ENCODE measurements at regions not wholly inside any gene's neighbourhood (a gene's known extent, or its start where the extent isn't known, plus 50 kb on each side); places are given as distances from the start of the nearest gene placed in this dataset.

- DNase-seq (ENCODE audit: extremely low read depth, low read depth) = no peak
- H3K4me3 ChIP-seq (replicated peaks; ENCODE audit: low read depth, low read length) = no peak overlapping the region
- TF ChIP-seq, protein P1, sequence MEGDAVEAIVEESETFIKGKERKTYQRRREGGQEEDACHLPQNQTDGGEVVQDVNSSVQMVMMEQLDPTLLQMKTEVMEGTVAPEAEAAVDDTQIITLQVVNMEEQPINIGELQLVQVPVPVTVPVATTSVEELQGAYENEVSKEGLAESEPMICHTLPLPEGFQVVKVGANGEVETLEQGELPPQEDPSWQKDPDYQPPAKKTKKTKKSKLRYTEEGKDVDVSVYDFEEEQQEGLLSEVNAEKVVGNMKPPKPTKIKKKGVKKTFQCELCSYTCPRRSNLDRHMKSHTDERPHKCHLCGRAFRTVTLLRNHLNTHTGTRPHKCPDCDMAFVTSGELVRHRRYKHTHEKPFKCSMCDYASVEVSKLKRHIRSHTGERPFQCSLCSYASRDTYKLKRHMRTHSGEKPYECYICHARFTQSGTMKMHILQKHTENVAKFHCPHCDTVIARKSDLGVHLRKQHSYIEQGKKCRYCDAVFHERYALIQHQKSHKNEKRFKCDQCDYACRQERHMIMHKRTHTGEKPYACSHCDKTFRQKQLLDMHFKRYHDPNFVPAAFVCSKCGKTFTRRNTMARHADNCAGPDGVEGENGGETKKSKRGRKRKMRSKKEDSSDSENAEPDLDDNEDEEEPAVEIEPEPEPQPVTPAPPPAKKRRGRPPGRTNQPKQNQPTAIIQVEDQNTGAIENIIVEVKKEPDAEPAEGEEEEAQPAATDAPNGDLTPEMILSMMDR (IDR thresholded peaks at IDR 0.05; ENCODE audit: low read depth, low read length, missing control alignments) = no peak
Observed at GRCh38 chr13:34358811-34359513, 541.0 kb downstream of the RFC3 start.

DNA sequence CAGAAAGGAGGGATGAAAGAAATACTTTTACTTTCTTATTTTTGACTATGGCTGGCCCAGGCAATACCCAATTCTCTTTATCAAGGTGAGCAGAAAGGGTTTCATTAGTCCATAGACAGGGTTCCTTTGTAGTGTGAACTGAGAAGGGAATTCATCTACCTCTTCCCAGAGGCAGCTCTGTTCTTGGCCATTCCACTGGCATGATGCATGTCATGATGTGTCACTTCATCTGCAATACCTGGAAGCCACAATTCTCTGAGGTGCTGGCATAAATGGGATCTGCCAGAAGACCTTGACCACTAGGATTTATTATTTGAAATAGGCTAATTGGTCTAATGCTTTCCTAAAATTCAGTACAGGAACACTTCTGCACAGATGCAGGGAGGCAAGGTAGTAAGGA, 542.8 kb downstream of the RFC3 start:
- no peak for DNase-seq (ENCODE audit: extremely low read depth, low read depth)
- TF ChIP-seq, protein P1 (IDR thresholded peaks at IDR 0.05; ENCODE audit: low read depth, low read length, missing control alignments) = no peak

DNA sequence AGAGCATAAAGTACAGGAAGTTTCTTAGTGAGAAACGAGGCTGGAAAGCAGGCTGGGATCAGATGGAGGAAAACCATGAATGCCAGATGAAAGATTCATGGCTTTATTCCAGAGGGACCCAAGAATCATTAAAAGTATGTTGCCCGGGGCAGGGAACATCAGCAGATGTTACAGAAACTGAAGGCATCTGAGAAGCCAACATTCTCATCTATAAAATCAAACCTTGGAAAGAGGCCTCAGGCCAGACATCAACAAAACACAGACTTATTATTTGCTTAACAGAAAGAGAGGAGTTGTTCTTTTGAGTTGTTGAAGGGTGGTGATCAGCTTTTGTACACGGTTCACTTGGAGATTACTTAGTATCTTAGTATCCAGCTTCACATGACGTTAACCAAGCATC, 543.6 kb downstream of the RFC3 start:
- TF ChIP-seq, protein P1 (IDR thresholded peaks at IDR 0.05; ENCODE audit: low read depth, low read length, missing control alignments) = no peak
- no peak overlapping the region for H3K4me3 ChIP-seq (replicated peaks; ENCODE audit: low read depth, low read length)
- peak; percentile 41 for DNase-seq (ENCODE audit: extremely low read depth, low read depth)

More for the DNA sequence above, 542.8 kb downstream of the RFC3 start:
- no peak overlapping the region for H3K4me3 ChIP-seq (replicated peaks; ENCODE audit: low read depth, low read length)

DNA sequence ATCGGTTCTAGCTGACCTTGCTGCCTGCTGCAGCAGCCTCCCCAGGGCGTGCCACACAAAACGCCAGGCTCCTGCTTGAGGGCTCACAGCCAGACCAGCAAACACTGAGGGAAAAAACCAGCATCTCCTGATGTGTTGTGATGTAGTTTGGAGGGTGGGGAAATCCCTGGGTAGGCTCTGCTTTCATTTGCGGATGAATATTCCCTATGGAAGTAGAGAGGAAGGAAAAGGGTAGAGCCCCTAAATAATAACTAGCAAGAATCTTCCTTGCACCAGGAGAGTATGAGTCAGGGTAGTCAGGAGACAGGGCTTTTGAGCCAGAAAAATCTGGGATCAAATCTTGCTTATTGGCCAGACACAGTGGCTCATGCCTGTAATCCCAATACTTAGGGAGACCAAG, 545.3 kb downstream of the RFC3 start:
- no peak overlapping the region for H3K4me3 ChIP-seq (replicated peaks; ENCODE audit: low read depth, low read length)
- no peak for DNase-seq (ENCODE audit: extremely low read depth, low read depth)
- TF ChIP-seq, protein P1 (IDR thresholded peaks at IDR 0.05; ENCODE audit: low read depth, low read length, missing control alignments) = no peak

- no peak overlapping the region for H3K4me3 ChIP-seq (replicated peaks; ENCODE audit: low read depth, low read length)
- DNase-seq (ENCODE audit: extremely low read depth, low read depth) = no peak
- TF ChIP-seq, protein P1 (IDR thresholded peaks at IDR 0.05; ENCODE audit: low read depth, low read length, missing control alignments) = no peak
Observed at GRCh38 chr13:34364633-34365032, 546.7 kb downstream of the RFC3 start.

GRCh38 chr13:34369931-34370330, 552.0 kb downstream of the RFC3 start:
- TF ChIP-seq, protein P1 (IDR thresholded peaks at IDR 0.05; ENCODE audit: low read depth, low read length, missing control alignments) = no peak
- DNase-seq (ENCODE audit: extremely low read depth, low read depth) = no peak
- H3K4me3 ChIP-seq (replicated peaks; ENCODE audit: low read depth, low read length) = no peak overlapping the region

DNA sequence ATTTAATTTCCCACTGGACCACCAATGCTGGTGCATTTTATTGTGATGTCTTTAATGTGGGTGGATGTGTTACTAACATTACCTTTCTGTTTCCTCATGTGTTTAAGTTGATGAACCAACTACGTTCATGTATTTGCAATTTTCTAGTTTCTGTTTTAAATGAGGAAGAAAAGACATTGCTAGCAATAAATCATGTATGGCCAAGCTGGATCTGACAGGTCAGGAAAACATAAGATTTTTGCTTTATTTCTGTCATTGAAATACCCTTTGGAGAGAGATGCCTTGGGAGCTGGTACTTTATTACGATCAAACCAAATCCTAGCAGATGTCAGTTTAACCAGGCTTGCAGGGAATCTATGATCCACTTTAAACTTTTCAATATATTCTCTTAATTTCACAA, 553.2 kb downstream of the RFC3 start:
- TF ChIP-seq, protein P1 (IDR thresholded peaks at IDR 0.05; ENCODE audit: low read depth, low read length, missing control alignments) = no peak
- H3K4me3 ChIP-seq (replicated peaks; ENCODE audit: low read depth, low read length) = no peak overlapping the region
- DNase-seq (ENCODE audit: extremely low read depth, low read depth) = no peak
